ENCODE measurements at regions not wholly inside any gene's neighbourhood (a gene's known extent, or its start where the extent isn't known, plus 50 kb on each side); places are given as distances from the start of the nearest gene placed in this dataset.

GRCh38 chr20:40512994-40513393 is 176.0 kb downstream of the MAFB start (continued):
- TF ChIP-seq HDAC2 (IDR thresholded peaks at IDR 0.05; ENCODE audit: borderline replicate concordance in 1 of 2, low read depth in 2 of 2, low read length in 2 of 2) (no peak), TAF1 (IDR thresholded peaks at IDR 0.05; ENCODE audit: low read depth, low read length) (no peak)
